GM23338 (cell line): ENCODE measurements at regions not wholly inside any gene's neighbourhood (a gene's known extent, or its start where the extent isn't known, plus 50 kb on each side); places are given as distances from the start of the nearest gene placed in this dataset.
"Not testable (repeated sequence)": the region's sequence is repeated elsewhere in the genome, so short reads cannot be mapped to it uniquely, and the experiment has no call there.

Source experiments
- ATAC-seq: fragments of 200-7000 bp; cut with Tn5 transposase; 3 replicates; pipeline ENCODE4 v1.9.1; 2020
- DNase-seq: peaks from one replicate; pipeline ENCODE4 v3.0.0-alpha.2; 2015; ENCODE audit warnings: low spot score
- H2AFZ ChIP-seq: fragments of 200-600 bp; sonication (generic); 2 replicates; pipeline ENCODE4 v1.8.0; 2016; ENCODE audit warnings: antibody characterized with exemption, mild to moderate bottlenecking, moderate library complexity
- H3F3A ChIP-seq: fragments of 200-600 bp; sonication (generic); replicated peaks from 2 replicates; pipeline ENCODE4 v1.8.0; 2017; ENCODE audit warnings: antibody characterized with exemption, mixed run types, low read depth
- H3K27ac ChIP-seq: fragments of 200-600 bp; sonication (generic); 2 replicates; pipeline ENCODE4 v1.6.1; 2016; ENCODE audit warnings: low read depth
- H3K27me3 ChIP-seq: fragments of 200-600 bp; sonication (generic); 2 replicates; pipeline ENCODE4 v1.8.0; 2016; ENCODE audit warnings: mild to moderate bottlenecking, mixed run types, moderate library complexity; ENCODE audit not compliant: insufficient read depth
- H3K36me3 ChIP-seq: fragments of 200-600 bp; sonication (generic); 2 replicates; pipeline ENCODE4 v1.8.0; 2016; ENCODE audit warnings: mild to moderate bottlenecking; ENCODE audit not compliant: insufficient read depth
- H3K4me1 ChIP-seq: fragments of 200-600 bp; sonication (generic); 2 replicates; pipeline ENCODE4 v1.8.0; 2016; ENCODE audit warnings: mild to moderate bottlenecking, moderate library complexity; ENCODE audit not compliant: insufficient read depth
- H3K4me2 ChIP-seq: fragments of 200-600 bp; sonication (generic); 2 replicates; pipeline ENCODE4 v1.7.1; 2017; ENCODE audit warnings: mixed run types
- H3K4me3 ChIP-seq: fragments of 200-600 bp; sonication (generic); 2 replicates; pipeline ENCODE4 v1.6.1; 2016; ENCODE audit warnings: mixed run types
- H3K79me2 ChIP-seq: fragments of 200-600 bp; sonication (generic); replicated peaks from 2 replicates; pipeline ENCODE4 v1.8.0; 2017; ENCODE audit warnings: mild to moderate bottlenecking; ENCODE audit not compliant: insufficient read depth
- H3K9me2 ChIP-seq: fragments of 200-600 bp; sonication (generic); 2 replicates; pipeline ENCODE4 v1.8.0; 2017; ENCODE audit not compliant: insufficient read depth
- H4K20me1 ChIP-seq: fragments of 200-600 bp; sonication (generic); replicated peaks from 2 replicates; pipeline ENCODE4 v1.8.0; 2017; ENCODE audit warnings: mild to moderate bottlenecking; ENCODE audit not compliant: insufficient read depth
- H3K27ac Mint-ChIP-seq: 2 replicates; pipeline ENCODE4 v1.8.0; 2020; ENCODE audit warnings: inconsistent platforms, mild to moderate bottlenecking, moderate library complexity, mixed read lengths
- H3K27me3 Mint-ChIP-seq: 3 replicates; pipeline ENCODE4 v1.8.0; 2022; ENCODE audit warnings: low read depth, mild to moderate bottlenecking, moderate library complexity, mixed read lengths, inconsistent platforms; ENCODE audit not compliant: insufficient read depth, poor library complexity
- H3K36me3 Mint-ChIP-seq: 3 replicates; pipeline ENCODE4 v1.8.0; 2021; ENCODE audit warnings: low read depth, mild to moderate bottlenecking, inconsistent platforms, moderate library complexity, mixed read lengths
- H3K4me1 Mint-ChIP-seq: 3 replicates; pipeline ENCODE4 v1.8.0; 2020; ENCODE audit warnings: mild to moderate bottlenecking, inconsistent platforms, mixed read lengths
- H3K4me3 Mint-ChIP-seq: 3 replicates; pipeline ENCODE4 v1.8.0; 2021; ENCODE audit warnings: moderate library complexity, mild to moderate bottlenecking, inconsistent platforms, mixed read lengths
- H3K9me3 Mint-ChIP-seq: 3 replicates; pipeline ENCODE4 v1.8.0; 2020; ENCODE audit warnings: moderate library complexity, mild to moderate bottlenecking, inconsistent platforms, mixed read lengths
- CREB1 ChIP-seq: fragments of 250-450 bp; sonication (Bioruptor Pico); IDR thresholded peaks from 2 replicates; pipeline ENCODE4 v1.5.0; 2020; ENCODE audit warnings: low read depth, mild to moderate bottlenecking, moderate library complexity
- CTCF ChIP-seq, 2 experiments: fragments of 200-600 bp in 1 of 2; sonication (generic) in 1 of 2; conservative IDR thresholded peaks; 2 replicates each; pipeline versions ENCODE4 v1.5.1 to v1.6.1; 2016 to 2017; ENCODE audit warnings: antibody characterized with exemption in 2 of 2, low read depth in 2 of 2, mild to moderate bottlenecking in 2 of 2, moderate library complexity in 1 of 2
- ETS1 ChIP-seq: IDR thresholded peaks from 2 replicates; pipeline ENCODE4 v1.6.1; 2016; ENCODE audit warnings: antibody characterized with exemption
- EZH2 ChIP-seq: fragments of 200-600 bp; sonication (generic); IDR thresholded peaks from one replicate; pipeline ENCODE4 v1.8.0; 2017; ENCODE audit warnings: antibody characterized with exemption, mild to moderate bottlenecking, low read depth; ENCODE audit not compliant: unreplicated experiment
- EZH2phosphoT487 ChIP-seq: fragments of 200-600 bp; sonication (generic); IDR thresholded peaks from one replicate; pipeline ENCODE4 v1.8.1; 2018; ENCODE audit warnings: antibody characterized with exemption; ENCODE audit not compliant: unreplicated experiment
- JUNB ChIP-seq: IDR thresholded peaks from one replicate; pipeline ENCODE4 v1.6.1; 2016; ENCODE audit warnings: antibody characterized with exemption; ENCODE audit not compliant: unreplicated experiment
- POLR2AphosphoS5 ChIP-seq: IDR thresholded peaks from 2 replicates; pipeline ENCODE4 v1.6.1; 2016; ENCODE audit warnings: antibody characterized with exemption, low read depth
- REST ChIP-seq: IDR thresholded peaks from one replicate; pipeline ENCODE4 v1.6.1; 2018; ENCODE audit warnings: antibody characterized with exemption; ENCODE audit not compliant: unreplicated experiment
- STAT1 ChIP-seq: IDR thresholded peaks from one replicate; pipeline ENCODE4 v1.6.1; 2016; ENCODE audit warnings: antibody characterized with exemption; ENCODE audit not compliant: unreplicated experiment
- ZNF114 ChIP-seq: fragments of 250-450 bp; sonication (Bioruptor Pico); IDR thresholded peaks from 2 replicates; pipeline ENCODE4 v1.5.0; 2020; ENCODE audit warnings: mild to moderate bottlenecking, moderate library complexity
- ZNF331 ChIP-seq: fragments of 250-450 bp; sonication (Bioruptor Pico); IDR thresholded peaks from 2 replicates; pipeline ENCODE4 v1.5.0; 2020; ENCODE audit warnings: low read depth, mild to moderate bottlenecking, moderate library complexity
- ZNF462 ChIP-seq: fragments of 250-450 bp; sonication (Bioruptor Pico); IDR thresholded peaks from 2 replicates; pipeline ENCODE4 v1.5.0; 2020; ENCODE audit warnings: mild to moderate bottlenecking, moderate library complexity

GRCh38 chr11:90614318-90614717 is 391.5 kb upstream of the CHORDC1 start:
- H3K9me3 Mint-ChIP-seq = peaks cover 9% of the 10 kb centered on the region
- Histone ChIP-seq H3K4me3 (no peak overlapping the region), H3K79me2 (no peaks in the 10 kb centered on the region), H3K27ac (no peak overlapping the region), H3K9me2 (no peaks in the 10 kb centered on the region), H3K27me3 (no peaks in the 10 kb centered on the region), H3K4me2 (no peak overlapping the region), H2AFZ (no peak overlapping the region), H3F3A (no peaks in the 10 kb centered on the region), H3K36me3 (no peaks in the 10 kb centered on the region), H4K20me1 (no peaks in the 10 kb centered on the region), H3K4me1 (peaks cover 5% of the 10 kb centered on the region)
- peaks cover 9% of the 10 kb centered on the region for H3K36me3 Mint-ChIP-seq
- TF ChIP-seq JUNB = no peak
- TF ChIP-seq REST = no peak
- no peak for TF ChIP-seq POLR2AphosphoS5
- no peak for TF ChIP-seq ETS1
- TF ChIP-seq ZNF331 = no peak
- no peak for TF ChIP-seq ZNF114 (CRISPR knock-in tag)
- no peak for TF ChIP-seq CREB1 (CRISPR knock-in tag)
- no peak for TF ChIP-seq EZH2phosphoT487
- no peak; a peak in 1 of 4 replicates for TF ChIP-seq CTCF (conservative IDR thresholded peaks at IDR 0.05; ENCODE audit: low read depth in 2 of 2)
- TF ChIP-seq EZH2 = no peak
- no peak for TF ChIP-seq ZNF462 (CRISPR knock-in tag)
- TF ChIP-seq STAT1 = no peak
- DNase-seq (no peak), ATAC-seq (no peak)
- peaks cover 12% of the 10 kb centered on the region for H3K4me1 Mint-ChIP-seq
- H3K27ac Mint-ChIP-seq = no peak overlapping the region
- no peaks in the 10 kb centered on the region for H3K27me3 Mint-ChIP-seq
- no peak overlapping the region for H3K4me3 Mint-ChIP-seq

GRCh38 chr11:90613037-90613436 is 390.2 kb upstream of the CHORDC1 start:
- H3K4me1 ChIP-seq, DNase-seq, H3K9me2 ChIP-seq, H3K27me3 ChIP-seq, H3K36me3 ChIP-seq, H3K4me3 ChIP-seq, H4K20me1 ChIP-seq, H3K9me3 Mint-ChIP-seq, H3K27me3 Mint-ChIP-seq, H3K4me2 ChIP-seq, H3K79me2 ChIP-seq, H3K4me3 Mint-ChIP-seq, H2AFZ ChIP-seq, H3F3A ChIP-seq, ATAC-seq, H3K36me3 Mint-ChIP-seq: not testable (repeated sequence)
- Mint-ChIP-seq H3K4me1 (peaks cover 14% of the 10 kb centered on the region), H3K27ac (peak overlapping the region; percentile 61; the same call in 1 of the 2 replicates)
- H3K27ac ChIP-seq = peak overlapping the region; percentile 76; the same call in 1 of the 2 replicates
